HG02970 (cell line): ENCODE measurements at regions not wholly inside any gene's neighbourhood (a gene's known extent, or its start where the extent isn't known, plus 50 kb on each side); places are given as distances from the start of the nearest gene placed in this dataset.
"Not testable (repeated sequence)": the region's sequence is repeated elsewhere in the genome, so short reads cannot be mapped to it uniquely, and the experiment has no call there.

ENCODE experiments used
- ATAC-seq: cut with Tn5 transposase; IDR thresholded peaks from one replicate; pipeline ENCODE4 v1.9.1; 2021; ENCODE audit warnings: mild to moderate bottlenecking, moderate library complexity, moderate number of reproducible peaks; ENCODE audit not compliant: unreplicated experiment, low FRiP score

DNA sequence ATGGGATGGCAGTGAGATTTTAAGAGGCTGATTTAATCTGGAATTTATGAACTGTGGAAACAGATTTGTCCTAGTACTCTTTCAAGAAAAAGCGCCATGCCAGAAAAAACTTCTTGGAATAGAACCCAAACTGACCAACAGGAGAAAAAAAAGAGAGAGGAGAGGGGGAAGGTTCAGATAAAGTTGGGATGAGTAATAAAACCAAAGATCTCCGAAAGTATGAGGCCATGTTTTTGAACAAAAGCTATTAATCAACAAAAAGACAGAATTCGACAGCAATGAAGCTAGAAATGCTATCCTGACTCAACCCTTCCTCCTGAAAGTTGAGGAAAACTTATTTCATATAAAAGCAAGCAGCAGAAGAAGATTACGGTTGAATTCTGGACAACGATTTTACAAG lies 135.5 kb downstream of the CEMIP2 start:
- ATAC-seq: no peak

DNA sequence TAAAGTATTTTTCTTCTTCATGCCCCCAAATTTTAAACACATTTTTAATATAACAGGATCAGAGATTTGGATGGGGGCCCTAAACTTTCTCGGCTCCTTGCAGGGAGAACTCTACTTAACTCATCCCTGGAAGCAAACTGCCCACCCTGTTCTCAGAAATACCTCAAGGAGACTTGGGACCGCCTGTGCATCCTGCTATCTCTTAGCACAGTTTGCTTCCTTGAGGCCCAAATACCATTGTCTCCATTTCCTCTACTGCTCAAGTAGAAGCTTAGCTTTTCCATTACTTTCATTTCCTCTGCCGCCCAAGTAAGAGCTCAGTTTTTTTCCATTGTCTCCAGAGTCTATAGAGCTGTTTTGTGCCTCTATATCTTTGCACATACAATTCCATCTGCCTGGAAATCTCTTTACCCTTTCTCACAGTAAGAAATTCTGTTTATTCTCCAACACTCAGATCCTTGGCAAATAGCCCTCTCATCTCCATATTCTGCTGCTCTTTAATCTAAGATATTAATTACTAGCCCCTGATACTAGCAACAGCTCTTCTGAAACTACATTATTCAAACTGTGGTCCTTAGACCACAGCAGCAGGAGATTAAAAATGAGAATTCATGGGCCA lies 137.8 kb downstream of the CEMIP2 start:
- no peak for ATAC-seq

DNA sequence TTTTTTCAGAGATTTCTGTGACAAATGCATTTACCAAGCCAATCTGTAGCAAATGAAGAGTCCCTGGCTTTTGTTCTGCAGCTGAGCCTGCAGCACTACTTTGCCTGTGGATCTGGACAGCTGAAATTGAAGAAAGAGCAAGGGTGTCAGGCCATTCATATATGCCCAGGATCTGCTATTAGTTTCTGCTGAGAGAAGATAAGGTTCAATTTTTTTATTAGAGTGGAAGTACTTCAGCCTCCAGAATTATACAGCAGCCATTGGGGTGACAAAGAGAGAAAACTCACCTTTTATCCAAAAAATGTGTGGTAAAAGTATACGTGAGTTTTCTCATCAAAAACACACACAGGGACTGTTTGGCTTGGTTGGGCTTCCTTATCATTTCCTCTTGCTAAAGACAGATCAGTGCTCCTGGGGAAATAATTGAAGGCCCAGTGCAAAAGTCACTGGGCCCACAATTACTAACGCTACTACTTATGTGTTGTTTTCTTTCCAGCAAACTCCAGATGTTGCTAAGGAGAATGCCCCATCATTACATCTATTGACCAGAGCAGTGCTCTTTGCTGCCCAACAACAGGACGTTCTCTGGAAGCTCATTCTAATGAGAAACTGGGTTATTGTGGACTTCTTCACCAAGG lies 138.6 kb downstream of the CEMIP2 start:
- ATAC-seq: no peak

DNA sequence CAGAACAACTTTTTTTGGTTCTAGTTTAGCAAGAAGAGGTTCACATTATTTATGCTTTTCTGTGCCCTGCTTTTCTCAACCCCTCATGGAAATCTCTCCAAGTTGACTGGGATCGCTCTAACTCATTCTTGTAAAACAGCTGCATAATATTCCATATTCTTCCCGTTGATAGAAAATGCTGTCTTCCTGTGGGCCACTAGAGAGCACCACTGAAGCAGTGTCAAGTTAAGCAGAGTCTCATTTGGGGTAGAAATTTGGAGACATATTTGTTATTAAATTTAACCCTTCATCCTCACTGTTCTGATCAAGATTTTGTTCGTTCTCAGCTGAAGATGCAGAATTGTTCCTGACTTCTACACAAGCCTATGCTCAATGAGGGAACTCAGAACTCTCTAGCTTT lies 140.1 kb downstream of the CEMIP2 start:
- no peak for ATAC-seq

DNA sequence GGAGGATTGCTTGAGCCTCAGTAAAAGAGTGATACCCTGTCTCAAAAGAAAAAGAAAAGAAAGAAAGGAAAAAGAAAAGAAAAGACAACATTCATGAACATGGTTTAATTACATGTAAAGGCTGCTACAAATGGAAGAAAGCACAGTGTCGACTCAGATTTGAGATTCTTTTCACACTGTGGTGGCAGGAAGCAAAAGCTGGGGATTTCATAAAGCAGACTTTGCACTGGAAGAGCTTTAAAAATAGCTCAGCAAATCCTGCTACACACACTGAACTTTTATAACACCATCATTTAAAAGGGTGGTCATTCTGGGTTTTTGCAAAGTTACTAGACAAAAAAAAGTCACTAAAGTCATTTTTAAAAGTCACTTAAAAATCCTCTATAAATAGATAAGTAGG lies 140.8 kb downstream of the CEMIP2 start:
- no peak for ATAC-seq

DNA sequence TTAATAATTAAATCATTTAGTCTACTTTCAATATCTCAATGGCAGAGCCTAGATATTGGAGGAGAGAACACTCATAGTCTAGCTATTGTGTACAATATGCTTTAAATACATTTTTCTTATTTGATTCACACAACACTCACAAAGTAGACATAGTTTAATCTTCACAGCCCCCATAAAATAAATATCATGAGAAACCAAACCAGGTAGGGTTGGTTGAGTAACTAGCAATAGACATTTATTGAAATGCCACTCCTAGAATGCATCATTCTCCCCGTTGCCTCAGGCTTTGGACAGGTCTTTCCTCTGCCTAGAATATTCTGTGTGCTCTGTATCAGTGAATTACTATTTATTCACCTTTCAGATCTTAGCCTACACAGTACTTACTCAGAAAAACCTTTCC lies 141.9 kb downstream of the CEMIP2 start:
- no peak for ATAC-seq

DNA sequence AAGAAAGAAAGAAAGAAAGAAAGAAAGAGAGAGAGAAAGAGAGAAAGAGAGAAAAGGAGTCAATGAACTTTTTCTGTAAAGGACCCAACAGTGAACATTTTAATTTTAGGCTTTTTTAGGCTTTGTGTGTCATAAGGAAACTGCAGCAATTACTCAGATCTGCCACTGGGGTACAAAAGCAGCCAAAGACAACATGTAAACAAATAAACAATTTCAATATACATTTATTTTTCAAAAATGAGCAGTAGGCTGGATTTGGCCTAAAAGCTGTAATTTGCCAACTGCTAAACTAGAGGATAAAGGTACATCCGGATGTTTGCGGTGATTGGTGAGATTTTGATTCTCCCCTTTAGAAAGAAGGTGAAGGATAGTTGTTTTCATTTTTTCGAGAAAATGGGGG lies 143.6 kb downstream of the CEMIP2 start:
- ATAC-seq: no peak

DNA sequence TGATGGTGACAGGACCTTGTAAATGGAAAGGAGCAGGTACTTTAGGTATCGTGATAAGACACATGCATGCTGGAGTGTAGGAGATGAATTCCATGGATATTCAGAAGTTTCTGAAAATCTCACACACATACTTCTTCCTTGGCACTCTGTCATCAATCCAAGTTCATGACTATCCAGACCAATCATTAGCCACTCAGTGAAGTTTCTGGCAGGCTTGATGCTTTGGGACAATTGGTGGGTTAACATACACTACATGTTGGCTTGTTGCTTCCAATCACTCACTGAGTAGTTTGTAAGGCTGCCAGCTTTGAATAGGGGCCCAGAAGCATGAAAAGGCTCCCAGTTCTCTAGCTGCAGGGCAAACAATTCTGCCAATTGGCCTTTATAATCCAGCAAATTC lies 147.6 kb downstream of the CEMIP2 start:
- ATAC-seq: no peak

DNA sequence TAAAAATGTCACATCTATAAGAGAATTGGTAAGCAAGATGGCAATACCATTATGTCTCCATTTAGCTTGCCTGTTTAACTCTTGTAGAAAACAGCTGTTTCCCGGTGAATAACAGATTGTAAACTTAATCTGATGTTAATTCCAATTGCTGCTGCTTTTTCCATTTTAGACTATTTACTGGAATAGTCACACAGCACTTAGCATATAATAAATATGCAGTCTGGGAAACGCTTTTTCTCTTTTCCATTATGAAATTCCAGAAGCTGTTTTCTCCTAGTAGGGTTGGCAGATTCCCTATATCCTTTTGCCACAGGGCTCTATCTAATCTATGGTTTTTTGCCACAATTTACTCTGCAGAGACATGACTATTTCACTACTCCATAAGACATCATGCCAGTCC lies 148.0 kb downstream of the CEMIP2 start:
- ATAC-seq: no peak

DNA sequence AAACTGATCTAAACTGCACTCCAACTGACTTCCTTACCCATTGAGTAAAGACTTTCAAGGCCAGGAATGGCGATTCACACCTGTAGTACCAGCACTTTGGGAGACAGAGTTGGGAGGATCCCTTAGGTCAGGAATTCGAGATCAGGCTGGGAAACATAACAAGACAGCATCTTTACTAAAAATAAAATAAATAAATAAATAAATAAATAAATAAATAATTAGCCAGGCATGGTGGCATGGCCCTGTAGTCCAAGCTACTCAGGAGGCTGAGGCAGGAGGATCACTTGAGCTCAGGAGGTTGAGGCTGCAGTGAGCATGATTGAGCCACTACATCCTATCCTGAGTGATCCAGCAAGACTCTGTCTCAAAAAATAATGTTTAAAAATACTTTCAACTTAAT lies 148.4 kb downstream of the CEMIP2 start:
- ATAC-seq: no peak

DNA sequence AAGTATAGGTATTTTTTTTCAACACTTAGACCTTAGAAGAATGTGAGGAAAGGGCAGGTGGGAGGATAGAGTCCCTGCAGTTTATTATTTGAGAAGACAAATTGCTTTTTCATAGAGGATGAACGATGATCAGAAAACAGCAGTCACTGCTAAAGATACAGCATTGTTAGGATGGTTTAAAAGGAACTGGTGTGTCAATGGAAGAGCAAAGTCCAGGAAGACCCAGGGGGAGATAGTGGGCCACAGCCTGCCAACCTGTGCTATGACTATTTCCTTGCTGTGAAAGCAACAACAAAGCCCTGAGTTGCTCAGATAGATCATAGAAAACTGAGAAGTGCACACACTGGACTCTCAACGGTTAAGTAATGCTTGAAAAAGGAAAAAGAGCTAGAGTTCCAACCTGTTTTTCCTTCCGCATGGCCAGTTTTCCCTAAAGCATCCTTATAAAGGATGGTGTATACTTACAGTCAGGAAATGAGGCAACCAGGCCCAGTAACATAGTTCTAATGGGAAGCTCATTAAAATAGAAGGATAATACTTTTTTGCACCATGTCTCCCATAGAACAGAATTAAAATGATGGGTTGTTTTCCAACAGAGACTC lies 153.8 kb downstream of the CEMIP2 start:
- no peak for ATAC-seq

DNA sequence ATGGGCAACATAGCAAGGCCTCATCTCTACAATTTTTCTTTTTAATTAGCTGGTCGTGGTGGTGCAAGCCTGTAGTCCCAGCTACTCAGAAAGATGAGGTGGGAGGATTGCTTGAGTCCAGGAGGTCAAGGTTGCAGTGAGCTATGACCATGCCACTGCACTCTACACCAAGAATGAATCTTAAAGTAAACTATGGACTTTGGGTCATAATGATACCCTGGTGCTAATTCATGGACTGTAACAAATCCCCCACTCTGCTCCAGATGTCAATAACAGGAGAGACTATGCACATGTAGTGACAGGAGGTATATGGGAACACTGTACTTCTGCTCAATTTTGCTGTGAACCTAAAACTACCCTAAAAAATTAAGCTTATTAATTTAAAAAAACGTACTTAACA lies 155.4 kb downstream of the CEMIP2 start:
- ATAC-seq: no peak

DNA sequence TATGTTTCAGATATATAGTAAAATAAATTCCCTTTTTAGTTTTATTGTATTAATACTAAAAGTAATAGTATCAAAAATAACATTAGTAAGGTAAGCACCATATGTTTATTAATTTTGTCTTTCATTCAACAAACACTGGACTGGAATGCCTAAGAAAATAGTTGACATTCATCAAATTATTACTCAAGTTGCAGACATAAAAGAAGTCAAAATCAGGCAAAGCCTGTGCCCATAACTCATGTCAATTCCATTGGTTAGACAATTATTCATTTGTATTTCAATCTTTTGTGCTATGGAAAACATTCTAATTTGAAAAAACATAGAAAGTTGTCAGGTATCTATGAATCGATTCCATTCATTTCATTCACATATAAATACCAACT lies 158.9 kb downstream of the CEMIP2 start:
- ATAC-seq: no peak

DNA sequence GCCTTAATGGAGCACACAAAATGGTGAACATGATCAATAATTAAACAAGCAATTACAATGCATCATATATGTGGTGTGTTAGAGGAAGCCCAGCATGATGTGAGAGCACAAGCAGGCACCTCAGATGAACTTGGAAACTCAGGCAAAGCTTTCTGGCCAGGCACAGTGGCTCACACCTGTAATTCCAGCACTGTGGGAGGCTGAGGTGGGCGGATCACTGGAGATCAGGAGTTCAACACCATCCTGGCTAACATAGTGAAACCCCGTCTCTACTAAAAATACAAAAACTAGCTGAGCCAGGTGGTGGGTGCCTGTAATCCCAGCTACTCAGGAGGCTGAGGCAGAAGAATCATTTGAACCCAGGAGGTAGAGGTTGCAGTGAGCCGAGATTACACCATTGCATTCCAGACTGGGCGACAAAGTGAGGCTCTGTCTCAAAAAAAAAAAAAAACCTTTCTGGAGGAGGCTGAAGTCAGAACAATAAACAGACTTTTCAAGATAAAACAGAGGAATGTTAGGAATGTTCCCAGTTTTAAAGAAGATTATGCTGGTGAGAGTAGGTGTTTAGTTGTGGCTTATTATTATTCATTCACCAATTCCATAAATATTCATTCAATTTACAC lies 159.4 kb downstream of the CEMIP2 start:
- ATAC-seq: no peak

DNA sequence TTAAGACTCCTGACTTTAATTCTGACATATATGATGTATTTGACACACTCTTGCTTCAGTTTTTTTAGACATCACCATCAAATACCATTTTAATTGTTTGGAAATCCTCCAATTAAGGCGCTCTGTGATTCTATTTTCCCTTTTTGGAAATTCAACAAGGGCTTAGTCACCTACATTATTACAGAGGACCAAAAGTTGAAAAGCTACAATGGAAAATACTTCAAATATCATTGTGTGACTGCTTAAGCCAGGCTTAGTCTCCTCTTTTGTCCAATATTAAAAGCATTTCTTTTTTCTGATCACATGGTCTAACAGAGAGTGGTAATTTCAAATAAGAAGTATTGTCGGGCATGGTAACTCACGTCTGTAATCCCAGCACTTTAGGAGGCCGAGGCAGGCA lies 160.3 kb downstream of the CEMIP2 start:
- no peak for ATAC-seq

DNA sequence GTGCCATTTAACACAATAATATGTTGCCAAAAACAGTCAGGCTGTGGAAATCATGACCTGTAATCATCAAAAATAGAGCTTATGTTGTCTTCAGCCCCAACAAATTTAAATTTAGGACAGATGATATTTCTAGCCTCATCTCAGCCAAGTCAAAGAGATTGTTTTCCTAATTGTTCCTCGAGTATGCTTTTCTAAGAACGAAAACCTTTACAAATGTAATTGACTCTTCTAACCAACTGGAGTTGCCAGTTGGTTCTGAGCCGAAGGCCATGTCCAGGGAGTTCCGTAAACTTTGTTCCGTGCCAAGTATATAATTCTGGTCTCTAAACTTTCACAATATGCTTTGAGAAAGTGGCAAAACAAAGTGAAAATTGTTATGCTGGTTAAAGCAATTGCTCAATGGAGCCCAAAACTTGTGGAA lies 160.8 kb downstream of the CEMIP2 start:
- ATAC-seq: no peak

DNA sequence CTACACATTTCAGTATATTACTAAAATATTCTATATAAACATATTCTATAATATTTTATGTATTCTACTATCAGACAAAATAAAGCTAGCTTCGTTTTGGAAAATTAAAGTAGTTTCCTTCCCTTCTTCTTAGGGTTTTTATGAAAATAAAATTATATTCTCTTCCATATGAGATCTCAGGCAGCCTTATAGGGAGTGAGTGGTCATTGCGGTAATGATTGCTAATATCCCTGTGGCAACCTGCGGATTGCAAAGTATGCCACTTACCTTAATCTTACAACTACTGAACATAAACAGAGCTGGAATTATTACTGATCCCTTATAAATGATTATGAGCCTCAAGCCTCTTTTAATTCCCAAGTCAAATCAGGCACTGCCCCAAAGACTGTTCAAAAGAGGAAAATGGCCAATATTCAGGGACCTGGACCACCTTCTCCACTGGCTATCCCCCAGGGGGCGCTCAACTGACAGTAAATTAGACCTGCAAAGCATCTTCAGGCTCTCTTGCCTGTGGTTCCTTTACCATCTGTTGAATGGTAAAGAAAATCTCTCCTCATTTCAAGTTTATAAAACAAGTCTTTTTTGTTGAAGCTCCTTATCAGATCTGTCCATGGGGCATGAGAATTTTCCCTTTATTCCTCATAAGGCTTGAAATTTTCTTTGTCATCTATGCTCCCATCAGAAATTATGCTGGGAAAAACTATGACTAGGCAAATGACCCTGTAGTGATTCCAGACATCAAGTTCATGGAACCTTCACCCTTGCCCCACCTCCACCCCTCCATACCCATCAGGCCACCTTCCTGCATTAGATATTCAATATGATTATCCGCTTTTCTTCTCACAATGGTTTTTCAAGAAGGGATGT lies 163.9 kb downstream of the CEMIP2 start:
- peak; percentile 66 for ATAC-seq

DNA sequence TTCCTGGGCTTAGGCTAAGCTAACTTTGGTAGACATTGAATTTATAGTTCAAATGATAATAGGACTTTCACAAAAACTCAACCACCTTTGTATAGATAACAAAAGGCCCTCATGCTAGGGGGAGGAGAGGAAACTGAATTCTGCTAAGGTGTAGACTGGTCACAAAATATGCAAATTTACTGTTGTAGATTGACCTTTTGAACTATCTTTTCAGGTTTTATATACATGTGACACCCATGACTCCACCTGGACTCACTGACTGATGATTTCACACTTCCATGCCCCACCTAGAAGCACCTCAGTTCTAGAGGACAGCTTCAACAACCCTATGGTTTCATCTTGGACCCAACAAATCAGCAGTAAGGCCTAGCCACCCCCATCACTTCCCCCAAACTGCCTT lies 165.7 kb downstream of the CEMIP2 start:
- ATAC-seq: no peak

DNA sequence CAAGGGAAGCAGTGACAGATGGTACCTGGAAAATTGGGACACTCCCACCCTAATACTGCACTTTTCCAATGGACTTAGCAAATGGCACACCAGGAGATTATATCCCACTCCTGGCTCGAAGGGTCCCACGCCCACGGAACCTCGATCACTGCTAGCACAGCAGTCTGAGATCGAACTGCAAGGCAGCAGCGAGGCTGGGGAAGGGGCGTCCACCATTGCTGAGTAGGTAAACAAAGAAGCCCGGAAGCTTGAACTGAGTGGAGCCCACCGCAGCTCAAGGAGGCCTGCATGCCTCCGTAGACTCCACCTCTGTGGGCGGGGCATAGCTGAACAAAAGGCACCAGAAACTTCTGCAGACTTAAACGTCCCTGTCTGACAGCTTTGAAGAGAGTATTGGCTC lies 172.6 kb downstream of the CEMIP2 start:
- not testable (repeated sequence) for ATAC-seq

DNA sequence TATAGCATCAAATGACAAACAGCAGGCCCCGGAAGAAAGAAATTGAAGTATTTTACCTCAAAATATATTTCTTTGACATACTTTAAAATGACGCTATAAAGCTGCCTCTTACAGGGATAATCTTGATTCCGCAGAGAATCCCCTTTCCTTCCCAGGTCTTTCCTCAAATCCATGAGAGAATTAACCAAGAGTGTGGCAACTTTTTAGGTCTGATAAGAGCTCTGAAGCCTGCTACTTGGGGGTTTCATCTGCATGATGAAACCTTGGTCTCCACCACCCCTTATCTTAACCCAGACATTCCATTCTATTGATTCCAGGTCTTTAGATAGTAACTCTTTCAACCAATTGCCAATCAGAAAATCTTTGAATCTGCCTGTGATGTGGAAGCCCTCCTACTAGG lies 173.8 kb downstream of the CEMIP2 start:
- no peak for ATAC-seq

DNA sequence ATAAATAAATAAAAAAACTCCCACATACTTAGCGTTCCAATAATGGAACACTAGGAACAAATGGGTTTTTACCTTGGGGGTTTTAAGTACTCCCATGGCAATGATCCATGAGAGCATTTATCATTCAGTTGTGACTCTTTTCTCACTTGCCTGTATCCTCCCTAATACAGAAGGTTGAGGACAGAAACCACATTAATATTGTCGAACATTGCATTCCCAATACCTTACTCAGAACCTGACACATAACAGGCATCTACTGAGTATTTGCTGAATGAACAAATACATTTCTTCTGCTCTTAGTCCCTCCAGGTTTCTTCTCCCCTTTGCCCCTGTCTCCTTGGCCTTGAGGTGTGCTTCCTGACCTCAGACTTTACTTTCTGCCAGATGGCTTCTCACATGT lies 175.9 kb downstream of the CEMIP2 start:
- no peak for ATAC-seq
